Esophagus squamous epithelium (tissue), 4 donors: ENCODE measurements at regions not wholly inside any gene's neighbourhood (a gene's known extent, or its start where the extent isn't known, plus 50 kb on each side); places are given as distances from the start of the nearest gene placed in this dataset.

Experiments used
- CTCF ChIP-seq, 6 experiments: fragments of 450-650 bp in 4 of 6; fragments of 200-600 bp in 2 of 6; sonication (generic) in 2 of 6; IDR thresholded peaks; one replicate each; pipeline ENCODE4 v1.5.1; 2016 to 2019; ENCODE audit warnings: antibody characterized with exemption in 6 of 6, mild to moderate bottlenecking in 4 of 6, moderate library complexity in 4 of 6
- POLR2A ChIP-seq, 4 donors: fragments of 450-650 bp; IDR thresholded peaks; one replicate each; pipeline ENCODE4 v1.6.1; 2017; ENCODE audit warnings: antibody characterized with exemption in 4 of 4, mild to moderate bottlenecking in 4 of 4, moderate library complexity in 3 of 4

- TF ChIP-seq CTCF (IDR thresholded peaks at IDR 0.05) (no peak), POLR2A (IDR thresholded peaks at IDR 0.05) (no peak)
Measured at GRCh38 chr10:83647526-83647925, 491.8 kb upstream of the GHITM start.
